Type B pancreatic cell (in vitro differentiated cells): ENCODE measurements at regions not wholly inside any gene's neighbourhood (a gene's known extent, or its start where the extent isn't known, plus 50 kb on each side); places are given as distances from the start of the nearest gene placed in this dataset.
A peak's percentile ranks its signal among the peaks of the same experiment; 100 is the strongest.

Source experiments
- DNase-seq: peaks from one replicate; pipeline ENCODE4 v3.0.0; 2021; ENCODE audit warnings: mixed read lengths; ENCODE audit not compliant: unreplicated experiment; ENCODE audit errors: extremely low spot score
- H3K27ac Mint-ChIP-seq: 2 replicates; pipeline ENCODE4 v1.8.0; 2021; ENCODE audit warnings: mild to moderate bottlenecking, mixed read lengths
- H3K27me3 Mint-ChIP-seq: 2 replicates; pipeline ENCODE4 v1.8.0; 2021; ENCODE audit warnings: mixed read lengths
- H3K36me3 Mint-ChIP-seq: 2 replicates; pipeline ENCODE4 v1.8.0; 2021; ENCODE audit warnings: mixed read lengths
- H3K4me1 Mint-ChIP-seq: one replicate; pipeline ENCODE4 v1.8.0; 2021; ENCODE audit warnings: mixed read lengths; ENCODE audit not compliant: unreplicated experiment
- H3K4me3 Mint-ChIP-seq: 2 replicates; pipeline ENCODE4 v1.8.0; 2021; ENCODE audit warnings: mild to moderate bottlenecking, mixed read lengths
- H3K9me3 Mint-ChIP-seq: 2 replicates; pipeline ENCODE4 v1.8.0; 2021; ENCODE audit warnings: mixed read lengths
- TF ChIP-seq, protein P1 (sequence below): fragments of 200-600 bp; sonication (generic); conservative IDR thresholded peaks from 2 replicates; pipeline ENCODE4 v1.5.0; 2021; ENCODE audit warnings: antibody characterized with exemption, mild to moderate bottlenecking

- DNase-seq = no peak
- H3K27ac Mint-ChIP-seq = no peak overlapping the region
- TF ChIP-seq, protein P1, sequence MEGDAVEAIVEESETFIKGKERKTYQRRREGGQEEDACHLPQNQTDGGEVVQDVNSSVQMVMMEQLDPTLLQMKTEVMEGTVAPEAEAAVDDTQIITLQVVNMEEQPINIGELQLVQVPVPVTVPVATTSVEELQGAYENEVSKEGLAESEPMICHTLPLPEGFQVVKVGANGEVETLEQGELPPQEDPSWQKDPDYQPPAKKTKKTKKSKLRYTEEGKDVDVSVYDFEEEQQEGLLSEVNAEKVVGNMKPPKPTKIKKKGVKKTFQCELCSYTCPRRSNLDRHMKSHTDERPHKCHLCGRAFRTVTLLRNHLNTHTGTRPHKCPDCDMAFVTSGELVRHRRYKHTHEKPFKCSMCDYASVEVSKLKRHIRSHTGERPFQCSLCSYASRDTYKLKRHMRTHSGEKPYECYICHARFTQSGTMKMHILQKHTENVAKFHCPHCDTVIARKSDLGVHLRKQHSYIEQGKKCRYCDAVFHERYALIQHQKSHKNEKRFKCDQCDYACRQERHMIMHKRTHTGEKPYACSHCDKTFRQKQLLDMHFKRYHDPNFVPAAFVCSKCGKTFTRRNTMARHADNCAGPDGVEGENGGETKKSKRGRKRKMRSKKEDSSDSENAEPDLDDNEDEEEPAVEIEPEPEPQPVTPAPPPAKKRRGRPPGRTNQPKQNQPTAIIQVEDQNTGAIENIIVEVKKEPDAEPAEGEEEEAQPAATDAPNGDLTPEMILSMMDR = no peak
- no peaks in the 10 kb centered on the region for H3K36me3 Mint-ChIP-seq
- H3K27me3 Mint-ChIP-seq = peaks cover 3% of the 10 kb centered on the region
- H3K4me3 Mint-ChIP-seq = no peak overlapping the region
- no peaks in the 10 kb centered on the region for H3K4me1 Mint-ChIP-seq
- H3K9me3 Mint-ChIP-seq = no peaks in the 10 kb centered on the region
Measured at GRCh38 chr20:41998539-41999341, 380.6 kb upstream of the CHD6 start.

DNA sequence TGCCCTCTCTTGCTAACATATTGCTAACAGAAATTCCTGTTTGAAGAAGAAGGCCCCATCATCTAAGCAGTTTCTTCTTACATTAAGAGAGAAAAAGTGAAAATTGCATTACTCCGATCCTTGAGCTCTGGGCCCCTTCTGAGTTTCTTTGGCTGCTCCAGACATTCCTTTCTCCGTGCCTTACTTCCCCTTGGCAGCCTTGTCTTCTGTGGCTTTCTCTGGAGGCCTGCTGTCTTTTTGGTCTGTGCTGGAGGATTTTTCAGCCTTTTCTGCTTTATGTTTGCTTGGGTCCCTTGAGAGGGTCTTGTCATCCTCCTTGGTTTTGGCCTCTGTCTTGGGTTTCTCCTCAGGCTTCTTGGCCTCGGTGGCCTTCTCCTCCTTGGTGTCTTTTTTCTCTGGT is 378.8 kb upstream of the CHD6 start:
- no peaks in the 10 kb centered on the region for H3K4me1 Mint-ChIP-seq
- H3K9me3 Mint-ChIP-seq = no peaks in the 10 kb centered on the region
- DNase-seq = no peak
- no peak overlapping the region for H3K4me3 Mint-ChIP-seq
- no peaks in the 10 kb centered on the region for H3K36me3 Mint-ChIP-seq
- TF ChIP-seq, protein P1 = no peak
- H3K27ac Mint-ChIP-seq = no peak overlapping the region
- H3K27me3 Mint-ChIP-seq = peaks cover 13% of the 10 kb centered on the region

- TF ChIP-seq, protein P1 = no peak
- Mint-ChIP-seq H3K36me3 (no peaks in the 10 kb centered on the region), H3K27me3 (peaks cover 18% of the 10 kb centered on the region), H3K4me1 (peaks cover 6% of the 10 kb centered on the region), H3K9me3 (no peaks in the 10 kb centered on the region), H3K27ac (no peak overlapping the region), H3K4me3 (no peak overlapping the region)
- DNase-seq = no peak
Measured at GRCh38 chr20:41992481-41992880, 374.3 kb upstream of the CHD6 start.

DNA sequence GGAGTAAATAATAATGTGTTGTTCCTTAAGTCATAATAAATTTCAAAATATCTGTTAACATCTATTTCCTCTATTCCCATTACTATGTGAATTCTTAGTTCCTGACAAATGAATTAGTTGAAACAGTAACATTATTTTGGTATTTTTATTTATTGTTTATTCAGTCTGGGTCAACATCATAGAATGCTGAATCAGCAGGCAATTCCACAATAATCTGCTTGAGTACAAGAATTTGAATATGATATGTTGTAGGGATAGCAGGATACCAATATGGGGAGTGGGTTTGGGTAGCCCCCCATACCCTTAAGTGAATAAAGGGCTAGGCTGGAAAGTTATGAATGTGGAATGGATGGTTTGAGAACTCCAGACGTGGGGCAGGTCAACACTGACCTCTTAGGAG is 373.2 kb upstream of the CHD6 start:
- TF ChIP-seq, protein P1 = no peak
- H3K36me3 Mint-ChIP-seq = no peaks in the 10 kb centered on the region
- no peaks in the 10 kb centered on the region for H3K9me3 Mint-ChIP-seq
- no peak overlapping the region for H3K4me3 Mint-ChIP-seq
- peaks cover 6% of the 10 kb centered on the region for H3K4me1 Mint-ChIP-seq
- no peak for DNase-seq
- H3K27ac Mint-ChIP-seq = no peak overlapping the region
- H3K27me3 Mint-ChIP-seq = peaks cover 20% of the 10 kb centered on the region

DNA sequence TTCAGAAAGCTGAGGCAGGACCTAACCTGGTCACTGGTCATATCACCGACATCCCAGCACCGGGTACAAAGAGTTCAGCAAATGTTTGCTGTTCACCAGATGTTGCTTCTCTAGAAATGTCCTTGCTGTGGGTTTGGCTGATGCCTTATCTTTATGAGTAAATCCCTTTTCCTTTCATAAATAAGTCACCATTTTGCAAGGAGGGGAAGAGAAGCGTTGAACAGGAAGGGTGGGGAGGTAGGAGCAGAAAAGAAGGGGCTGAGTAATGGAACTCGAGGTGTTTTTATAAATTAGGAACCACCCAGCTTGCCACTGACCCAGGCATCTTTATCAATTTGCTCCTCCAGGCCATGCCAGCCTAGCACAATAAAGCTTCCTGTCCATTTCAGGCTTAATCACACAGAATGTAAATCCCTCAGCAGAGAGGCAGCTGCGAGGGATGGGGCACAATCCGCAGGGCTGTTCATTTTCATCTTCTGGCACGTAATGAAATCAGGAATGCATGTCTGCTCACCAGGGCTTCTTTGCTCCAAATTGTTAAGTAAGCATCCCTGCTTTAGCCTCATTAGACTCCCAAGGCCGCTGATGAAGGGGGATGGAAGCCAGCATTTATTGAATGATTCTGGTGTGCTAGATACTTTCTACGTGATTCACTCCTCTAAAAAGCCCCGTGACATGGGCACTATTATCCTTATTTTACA is 371.9 kb upstream of the CHD6 start:
- Mint-ChIP-seq H3K27ac (no peak overlapping the region), H3K4me1 (peaks cover 6% of the 10 kb centered on the region), H3K4me3 (peak overlapping the region; percentile 14), H3K27me3 (peaks cover 20% of the 10 kb centered on the region), H3K9me3 (no peaks in the 10 kb centered on the region), H3K36me3 (no peaks in the 10 kb centered on the region)
- TF ChIP-seq, protein P1 = no peak
- no peak for DNase-seq
